Stimulated activated CD8-positive, alpha-beta memory T cell treated with anti-CD3 and anti-CD28 coated beads, Interleukin-7, amount 100 ng/mL, for 24 hours (primary cell): ENCODE measurements at regions not wholly inside any gene's neighbourhood (a gene's known extent, or its start where the extent isn't known, plus 50 kb on each side); places are given as distances from the start of the nearest gene placed in this dataset.
"Not testable (repeated sequence)": the region's sequence is repeated elsewhere in the genome, so short reads cannot be mapped to it uniquely, and the experiment has no call there.

ENCODE experiments used
- DNase-seq: peaks from one replicate; pipeline ENCODE4 v3.0.0-alpha.2; 2020; ENCODE audit warnings: low read depth

DNA sequence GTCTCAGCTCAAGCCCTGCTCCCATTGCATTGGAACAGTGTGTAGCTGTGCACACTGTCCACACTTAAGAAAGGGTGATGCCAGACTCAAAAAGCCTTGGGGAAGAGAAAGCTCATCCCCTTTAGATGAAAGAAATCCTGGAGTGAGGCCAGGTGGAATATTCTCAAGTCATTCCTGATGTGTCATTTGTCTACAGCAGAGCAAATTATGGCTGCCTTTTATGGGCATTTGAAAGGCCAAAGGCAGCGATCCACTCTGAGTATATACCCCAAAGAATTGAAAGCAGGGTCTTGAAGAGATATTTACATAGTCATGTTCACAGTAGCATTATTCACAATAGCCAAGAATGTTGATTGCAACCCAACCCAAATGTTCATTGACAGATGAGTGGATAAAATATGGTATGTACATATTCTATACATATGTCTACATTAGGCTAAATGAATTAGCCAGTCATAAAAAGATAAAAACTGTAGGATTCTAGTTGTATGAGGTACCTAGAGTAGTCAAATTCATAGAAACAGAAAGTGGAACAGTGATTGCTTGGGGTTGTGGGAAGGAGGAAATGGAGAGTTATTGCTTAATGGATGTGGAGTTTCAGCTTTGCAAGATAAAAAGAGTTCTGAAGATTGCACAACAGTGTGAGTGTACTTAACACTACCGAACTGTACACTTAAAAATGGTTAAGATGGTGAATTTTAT, 214.9 kb downstream of the KCNRG start:
- no peak for DNase-seq

DNA sequence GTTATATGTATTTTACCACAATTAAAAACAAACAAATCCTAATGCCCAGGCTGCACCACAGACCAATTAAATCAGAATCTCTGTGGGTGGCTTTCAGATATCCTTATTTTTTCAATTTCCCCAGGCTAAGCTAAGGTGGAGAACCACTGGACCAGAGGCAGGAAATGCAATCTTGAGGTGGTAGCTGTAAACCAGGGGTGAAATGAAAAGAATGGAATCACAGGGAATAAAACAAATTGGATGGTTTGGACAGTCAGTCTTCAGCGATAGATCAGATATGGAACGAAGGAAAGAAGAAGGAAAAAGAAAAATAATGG, 215.4 kb downstream of the KCNRG start:
- no peak for DNase-seq

DNA sequence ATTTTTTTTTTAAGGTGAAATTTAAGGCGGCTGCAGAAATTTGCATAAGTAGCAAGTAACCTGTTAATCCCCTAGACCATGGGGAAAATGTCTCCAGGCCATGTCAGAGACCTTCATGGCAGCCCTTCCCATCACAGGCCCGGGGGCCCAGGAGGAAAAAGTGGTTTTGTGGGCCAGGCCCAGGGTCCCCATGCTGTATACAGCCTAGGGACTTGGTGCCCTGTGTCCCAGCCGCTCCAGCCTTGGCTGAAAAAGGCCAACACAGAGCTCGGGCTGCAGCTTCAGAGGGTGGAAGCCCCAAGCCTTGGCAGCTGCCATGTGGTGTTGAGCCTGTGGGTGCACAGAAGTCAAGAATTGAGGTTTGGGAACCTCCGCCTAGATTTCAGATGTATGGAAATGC, 218.3 kb downstream of the KCNRG start:
- DNase-seq, result not testable (repeated sequence)

DNA sequence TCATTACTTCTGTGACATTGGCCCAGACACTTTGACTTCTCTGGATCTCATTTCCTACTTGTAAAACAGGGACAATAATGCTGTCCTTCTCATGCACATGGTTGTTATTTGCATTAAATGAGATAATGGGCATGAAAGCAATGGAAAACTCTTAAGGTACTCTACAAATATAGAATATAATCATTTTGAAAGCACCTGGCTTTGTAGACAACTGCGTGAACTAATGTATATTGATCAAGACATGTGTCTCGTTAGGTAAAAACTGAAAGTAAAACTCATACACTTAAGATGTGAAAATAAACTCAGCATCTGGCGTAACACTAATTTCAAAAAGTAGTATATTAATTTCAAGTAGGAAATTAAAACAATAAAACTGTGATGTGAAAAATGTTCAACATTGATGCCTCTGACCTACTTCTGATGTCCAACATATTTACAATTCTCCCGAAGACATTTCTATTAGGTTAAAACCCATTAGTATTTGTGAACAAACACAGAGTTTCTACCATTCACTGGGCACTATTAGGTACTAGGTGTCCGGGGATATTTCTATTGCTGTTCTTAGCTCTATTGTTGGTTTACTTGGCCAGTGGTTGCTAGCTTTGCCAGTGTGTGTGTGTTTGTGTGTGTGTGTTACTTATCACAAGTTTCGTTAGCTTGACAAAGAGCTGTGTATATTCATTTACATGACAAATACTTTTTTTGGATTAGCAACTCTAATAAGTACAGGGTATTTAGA, 220.5 kb downstream of the KCNRG start:
- DNase-seq, result no peak

DNA sequence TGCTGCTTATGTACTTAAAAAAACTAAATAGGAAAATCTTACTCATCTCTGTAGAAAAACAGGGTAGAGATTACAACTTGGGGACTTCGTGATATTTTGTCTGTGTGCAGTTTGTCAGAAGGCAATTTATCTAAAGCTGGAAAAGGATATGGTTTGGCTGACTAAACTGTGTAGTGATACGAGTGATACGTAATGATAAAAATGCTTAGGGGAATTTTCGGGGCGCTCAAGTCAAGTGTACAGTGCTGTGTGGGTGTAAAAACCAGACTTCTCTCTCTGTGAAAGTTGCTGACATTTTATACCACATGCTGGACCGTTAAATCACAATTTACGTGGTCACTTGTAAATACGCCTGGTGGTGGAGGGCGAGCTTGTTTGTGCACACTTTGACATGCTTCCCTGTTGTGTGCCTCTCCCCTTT, 221.7 kb downstream of the KCNRG start:
- DNase-seq, result no peak

DNA sequence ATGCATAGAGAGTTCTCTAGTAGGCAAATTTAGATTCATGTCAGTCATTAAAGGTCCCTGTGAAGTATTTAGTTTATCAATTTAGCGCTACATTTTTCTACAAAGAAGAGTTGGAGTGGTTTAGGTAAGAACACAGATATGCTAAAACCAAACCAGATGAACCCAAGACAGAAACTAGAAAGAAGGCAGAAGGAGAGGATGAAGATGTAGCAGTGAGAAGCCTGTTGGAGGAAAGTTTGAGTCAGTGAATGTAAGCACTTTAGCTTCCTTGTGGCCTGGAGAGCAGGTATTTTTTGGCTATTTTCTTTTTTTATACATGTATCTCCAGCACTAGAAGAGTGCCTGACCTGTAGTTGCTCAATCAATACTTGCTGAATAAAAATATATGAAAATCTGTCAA, 223.7 kb downstream of the KCNRG start:
- DNase-seq, result no peak

DNA sequence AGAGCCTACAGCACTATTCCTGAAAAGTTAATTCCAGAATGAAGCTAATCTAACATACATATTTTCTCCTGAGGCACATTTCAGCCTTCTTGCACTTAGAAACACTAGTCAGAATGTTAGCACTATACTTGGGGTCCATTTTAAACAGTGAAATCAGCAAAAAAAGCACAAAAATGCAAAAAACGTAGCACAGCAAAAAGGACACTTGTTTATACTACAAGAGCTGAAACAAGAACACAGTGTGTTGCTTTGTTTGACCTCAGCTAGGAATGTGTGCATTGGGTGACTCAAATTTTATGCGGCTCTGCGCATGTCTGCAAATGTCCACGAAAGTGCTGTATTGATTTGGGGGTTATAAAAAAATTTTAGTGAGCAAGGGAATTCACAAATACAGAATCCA, 226.2 kb downstream of the KCNRG start:
- no peak for DNase-seq

DNA sequence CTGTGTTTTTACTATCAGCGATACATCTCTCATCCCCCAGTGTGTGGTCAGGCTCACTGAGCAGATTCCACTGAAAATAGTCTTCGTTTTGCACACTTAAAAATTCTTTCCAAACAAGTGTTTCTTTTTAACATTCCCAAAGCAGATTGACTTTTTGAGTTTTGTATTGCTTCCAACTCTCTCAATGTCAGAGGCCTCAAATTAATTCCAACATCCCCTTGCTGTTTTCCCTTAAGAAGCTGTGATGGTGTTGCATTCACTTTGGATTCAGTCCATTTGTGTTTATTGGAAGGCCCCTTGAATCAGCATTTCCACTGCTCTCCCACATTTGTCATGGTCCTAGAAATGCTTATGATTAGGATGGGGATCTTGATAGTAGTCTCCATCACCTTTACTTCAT, 228.7 kb downstream of the KCNRG start:
- DNase-seq, result no peak

DNA sequence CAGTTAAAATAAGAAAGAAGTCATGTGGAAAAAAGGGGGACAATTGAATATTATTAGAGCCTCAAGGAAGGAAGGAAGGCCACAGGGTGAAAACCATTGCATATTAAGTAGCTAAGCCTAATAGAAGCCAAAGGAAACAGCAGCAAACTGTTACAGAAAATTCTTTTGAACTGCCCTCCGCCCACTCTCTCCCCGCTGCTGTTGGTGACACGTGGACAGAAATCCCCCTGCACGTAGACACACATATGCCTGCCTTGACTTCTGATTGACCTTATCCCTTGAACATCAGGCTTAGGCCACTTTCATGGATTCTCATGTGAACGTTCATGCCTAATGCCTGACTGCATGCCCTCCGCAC, 229.1 kb downstream of the KCNRG start:
- DNase-seq, result no peak

DNA sequence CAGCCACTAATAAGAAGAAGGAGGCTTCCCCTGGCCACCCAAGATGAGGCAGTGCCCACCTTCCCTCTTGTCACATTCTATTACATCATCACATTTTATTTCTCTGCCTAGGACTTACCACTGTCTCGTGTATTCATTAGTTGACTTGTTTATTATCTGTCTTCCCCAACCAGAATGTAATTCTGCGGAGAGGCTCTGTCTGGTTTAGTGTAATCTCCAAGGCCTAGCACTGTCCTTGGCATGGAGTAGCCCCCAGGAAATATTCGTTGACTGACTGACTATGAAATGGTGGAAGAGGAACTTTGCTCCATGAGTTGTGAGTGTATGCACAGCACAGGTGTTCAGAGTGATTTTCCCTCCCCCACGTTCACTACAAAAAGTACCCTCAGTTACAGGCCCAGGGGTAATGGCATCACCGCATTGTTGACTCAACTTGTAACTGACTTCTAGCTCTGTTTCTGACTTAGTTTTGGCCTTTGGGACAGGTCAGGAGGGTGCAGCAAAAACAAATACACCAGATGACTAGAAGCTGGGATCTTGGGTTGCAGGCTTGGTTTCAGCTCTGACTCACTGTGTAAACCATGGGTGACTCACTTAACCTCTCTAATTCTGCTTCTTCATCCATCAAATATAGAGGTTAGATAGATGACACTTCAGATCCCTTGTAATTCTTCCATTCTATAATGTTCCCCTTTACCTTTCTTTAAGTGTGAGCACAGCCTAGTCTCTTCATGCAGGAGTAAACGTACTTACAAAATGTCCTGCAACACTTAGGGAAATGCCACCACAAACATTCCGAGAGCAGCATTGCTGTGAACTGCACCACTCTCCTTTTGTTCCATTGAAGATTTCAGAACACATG, 229.7 kb downstream of the KCNRG start:
- DNase-seq, result no peak

DNA sequence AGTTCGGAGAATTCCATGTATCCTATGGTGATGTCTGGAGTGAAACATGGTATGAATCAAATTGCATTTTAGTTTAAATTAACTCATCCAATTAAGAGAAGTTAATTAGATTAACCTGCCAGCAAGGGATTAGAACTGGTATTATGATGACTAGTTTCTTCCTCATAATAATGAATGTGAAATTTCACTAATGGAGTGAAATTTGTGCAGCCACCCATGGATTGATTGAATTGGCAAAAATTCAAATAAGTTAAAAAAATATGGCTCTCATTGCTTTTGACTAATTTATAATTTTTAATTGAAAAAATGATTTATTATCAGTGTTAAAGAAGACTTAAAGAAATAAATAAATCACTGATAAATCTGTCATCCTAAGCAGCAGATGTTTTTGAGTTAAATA, 232.0 kb downstream of the KCNRG start:
- no peak for DNase-seq

DNA sequence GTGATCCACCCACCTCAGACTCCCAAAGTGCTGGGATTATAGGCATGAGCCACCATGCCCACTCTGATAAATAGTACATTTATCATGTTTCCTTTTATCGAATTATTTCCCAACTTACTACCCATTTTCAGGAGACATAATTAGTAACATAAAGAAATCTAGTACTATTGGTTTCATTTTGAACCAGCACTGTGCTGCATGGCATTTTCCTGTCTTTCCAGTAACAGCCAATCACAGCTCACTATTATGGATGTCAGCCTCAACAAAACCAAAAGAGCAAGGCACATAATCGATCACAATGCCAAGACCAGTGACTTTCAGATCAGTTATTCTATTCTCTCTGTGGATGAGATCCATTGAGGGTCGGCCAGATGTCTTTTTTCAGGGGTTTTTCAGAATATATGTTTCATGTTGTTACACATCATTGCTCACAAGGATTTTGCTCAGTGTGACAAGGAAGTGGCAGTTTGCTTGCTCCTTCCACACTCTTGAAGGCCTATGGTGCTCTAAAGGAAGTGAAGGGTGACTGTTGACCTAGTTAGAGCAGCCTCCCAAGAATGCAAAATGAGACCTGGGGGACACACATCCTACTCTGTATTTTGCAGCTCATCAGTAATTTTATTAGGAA, 233.4 kb downstream of the KCNRG start:
- DNase-seq, result no peak

DNA sequence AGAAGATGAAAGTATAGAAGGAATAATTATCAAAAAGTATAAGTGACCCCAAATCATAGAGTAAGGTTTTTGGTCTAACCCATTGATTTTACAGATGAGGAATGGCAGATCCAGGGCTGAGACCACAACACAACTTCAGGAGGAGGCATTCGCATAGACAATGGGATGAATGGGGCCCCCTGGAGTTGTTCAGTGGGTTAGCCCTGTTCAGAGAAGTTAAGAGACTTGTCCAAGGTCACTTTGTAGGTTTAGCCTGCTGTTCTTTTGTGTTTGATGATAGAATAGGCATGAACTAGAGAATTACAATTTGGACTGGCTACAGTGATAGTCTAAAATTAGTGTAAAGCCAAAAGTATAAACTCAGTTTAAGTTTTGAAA, 233.9 kb downstream of the KCNRG start:
- no peak for DNase-seq

DNA sequence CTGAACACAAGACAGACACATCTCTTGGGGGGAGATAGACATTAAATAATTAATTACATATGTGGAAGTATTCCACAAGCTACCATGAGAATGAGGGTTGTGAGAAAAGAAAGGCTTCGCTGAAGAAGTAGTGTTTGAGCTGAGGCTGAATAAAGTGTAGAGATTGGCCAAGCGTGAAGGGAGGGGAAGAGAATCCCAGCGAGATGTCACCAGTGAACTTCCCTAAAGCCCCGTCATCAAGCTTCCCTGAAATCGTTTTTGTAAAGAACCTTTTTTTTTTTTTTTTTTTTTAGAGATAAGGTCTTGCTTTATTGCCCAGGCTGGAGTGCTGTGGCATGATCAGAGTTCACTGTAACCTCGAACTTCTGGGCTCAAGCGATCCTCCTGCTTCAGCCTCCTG, 235.2 kb downstream of the KCNRG start:
- DNase-seq, result no peak

DNA sequence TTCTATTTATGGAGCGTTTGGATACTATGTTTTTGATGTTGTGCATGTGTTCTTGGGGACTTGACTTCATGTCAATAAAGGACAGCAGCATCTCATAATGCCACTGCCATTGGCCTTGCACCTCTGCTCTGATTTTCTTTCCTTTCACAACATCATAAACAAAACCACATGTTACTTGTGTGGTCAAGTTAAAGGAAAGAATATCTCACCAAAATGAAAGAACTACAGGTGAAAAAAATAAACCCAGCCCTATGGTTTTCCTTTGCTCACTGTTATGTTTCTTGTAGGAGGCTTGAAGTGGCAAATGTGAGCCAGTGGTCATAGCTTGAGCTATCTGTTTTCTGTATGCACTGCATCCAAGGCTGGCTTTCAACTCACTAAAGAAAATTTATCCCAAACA, 240.4 kb downstream of the KCNRG start:
- no peak for DNase-seq

DNA sequence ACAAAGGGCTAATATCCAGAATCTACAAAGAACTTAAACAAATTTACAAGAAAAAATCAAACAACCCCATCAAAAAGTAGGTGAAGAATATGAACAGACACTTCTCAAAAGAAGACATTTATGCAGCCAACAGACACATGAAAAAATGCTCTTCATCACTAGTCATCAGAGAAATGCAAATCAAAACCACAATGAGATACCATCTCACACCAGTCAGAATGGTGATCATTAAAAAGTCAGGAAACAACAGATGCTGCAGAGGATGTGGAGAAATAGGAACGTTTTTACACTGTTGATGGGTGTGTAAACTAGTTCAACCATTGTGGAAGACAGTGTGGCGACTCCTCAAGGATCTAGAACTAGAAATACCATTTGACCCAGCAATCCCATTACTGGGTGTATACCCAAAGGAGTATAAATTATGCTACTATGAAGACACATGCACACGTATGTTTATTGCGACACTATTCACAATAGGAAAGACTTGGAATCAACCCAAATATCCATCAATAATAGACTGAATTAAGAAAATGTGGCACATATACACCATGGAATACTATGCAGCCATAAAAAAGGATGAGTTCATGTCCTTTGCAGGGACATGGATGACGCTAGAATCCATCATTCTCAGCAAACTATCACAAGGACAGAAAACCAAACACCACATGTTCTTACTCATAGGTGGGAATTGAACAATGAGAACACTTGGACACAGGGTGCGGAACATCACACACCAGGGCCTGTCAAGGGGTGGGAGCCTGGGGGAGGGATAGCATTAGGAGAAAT, 241.5 kb downstream of the KCNRG start:
- DNase-seq, result not testable (repeated sequence)

DNA sequence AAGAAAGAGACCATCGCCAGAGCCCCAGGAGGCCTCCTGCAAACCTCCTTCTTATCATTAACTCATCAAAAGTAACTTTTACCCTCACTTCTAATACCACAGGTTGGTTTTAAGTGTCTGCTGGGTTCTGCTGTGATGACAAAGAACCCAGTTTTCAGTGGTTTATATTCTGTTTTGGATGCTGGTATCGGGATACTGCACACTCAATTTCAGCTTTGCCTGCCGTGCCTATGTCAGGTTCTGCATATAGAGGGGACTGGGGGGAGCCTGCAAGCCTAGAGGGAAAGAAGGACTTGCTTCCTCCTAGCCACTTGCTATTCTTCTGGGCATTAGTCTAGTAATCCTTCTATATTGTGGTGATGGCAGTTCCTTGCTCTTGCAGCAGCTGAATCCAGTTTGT, 242.4 kb downstream of the KCNRG start:
- DNase-seq, result no peak

DNA sequence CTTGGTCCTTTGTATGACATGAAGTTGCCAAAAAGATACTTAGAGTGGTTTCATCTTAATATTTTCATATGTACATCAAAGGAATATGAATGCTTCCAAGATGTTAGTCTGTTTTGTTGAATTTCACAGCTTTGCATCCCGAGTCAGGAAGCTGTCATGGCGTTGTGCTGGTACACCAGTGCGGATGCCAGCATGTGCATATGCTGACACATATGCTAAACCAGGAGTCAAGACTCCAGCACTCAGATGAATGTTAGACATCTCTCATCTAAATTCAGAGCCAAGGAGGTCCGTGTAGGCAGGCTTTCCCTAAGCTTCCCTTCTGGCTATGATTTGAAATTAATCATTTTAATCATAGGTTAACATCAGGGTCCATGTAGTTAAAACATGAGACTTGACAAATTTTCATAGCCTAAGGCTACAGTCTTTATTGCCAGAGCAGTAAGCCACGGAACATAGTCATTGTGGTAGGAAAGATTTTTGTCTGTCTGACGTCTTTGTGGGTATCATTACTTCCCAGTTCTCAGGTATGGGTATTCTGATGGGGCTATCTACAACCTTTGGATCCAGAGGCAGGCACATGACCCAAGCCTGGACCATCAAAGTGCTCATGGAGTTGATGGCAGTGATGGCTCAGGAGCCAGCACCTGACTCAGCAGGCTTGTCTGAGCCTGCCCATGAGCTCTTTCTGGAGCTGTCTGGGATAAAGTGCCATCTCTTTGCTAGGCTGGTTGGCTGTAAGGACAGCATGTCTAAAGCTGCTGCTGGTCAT, 246.1 kb downstream of the KCNRG start:
- DNase-seq, result no peak

DNA sequence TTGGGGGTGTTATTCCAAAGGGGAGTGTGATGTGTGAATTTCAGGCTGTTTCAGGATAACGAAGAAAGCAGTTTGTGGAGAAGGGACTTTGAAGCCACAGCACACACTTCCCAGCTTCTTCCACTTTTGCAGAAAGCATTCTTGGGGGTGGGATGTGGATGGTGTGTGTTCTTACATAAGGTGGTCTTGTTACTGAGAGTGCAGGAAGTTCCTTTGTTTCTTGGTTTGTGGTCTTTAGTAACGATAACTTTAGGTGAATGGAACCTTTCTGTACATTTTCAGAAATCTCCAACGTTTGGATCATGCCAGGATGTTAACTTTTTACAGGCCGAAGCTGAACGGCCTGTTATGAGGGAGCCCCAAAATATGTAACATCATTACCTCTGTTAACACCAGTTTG, 251.8 kb downstream of the KCNRG start:
- DNase-seq, result no peak

DNA sequence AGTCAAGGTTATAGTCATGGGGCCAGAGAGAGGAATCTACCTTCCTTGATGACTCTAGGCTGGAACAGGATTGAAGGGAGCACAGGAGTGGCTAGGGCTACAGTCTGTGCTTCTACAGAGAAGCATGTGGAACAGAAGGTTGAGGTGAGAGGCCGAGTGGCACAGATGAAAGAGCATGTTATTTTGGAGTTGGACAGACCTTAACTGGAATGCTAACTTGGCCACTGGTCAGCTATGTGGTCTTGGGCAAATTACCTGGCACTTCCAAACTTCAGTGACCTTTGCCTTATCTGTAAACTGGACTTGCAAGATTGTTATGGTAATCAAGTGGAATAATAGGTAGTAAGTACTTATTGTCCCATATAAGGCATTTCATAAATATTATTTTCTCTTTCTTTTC, 252.7 kb downstream of the KCNRG start:
- no peak for DNase-seq

DNA sequence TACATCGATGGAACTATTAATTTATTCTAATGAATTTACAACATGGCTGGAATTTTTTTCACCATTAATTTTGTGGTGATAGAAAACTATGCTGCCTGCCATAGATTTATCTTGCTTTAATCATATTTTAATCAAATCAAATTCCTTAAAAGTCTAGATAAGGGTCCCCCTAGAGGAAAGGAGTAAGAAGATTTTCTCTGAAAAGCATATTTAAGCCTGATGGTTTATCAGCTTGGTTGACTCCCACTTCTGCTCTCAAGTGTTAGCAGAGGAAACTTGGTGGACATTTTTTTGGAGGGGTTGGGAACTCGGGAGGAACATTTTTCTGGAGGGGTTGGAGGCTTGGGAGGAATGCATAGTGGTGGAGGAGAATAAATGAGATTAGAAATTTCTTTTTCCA, 253.3 kb downstream of the KCNRG start:
- DNase-seq, result no peak
